ENCODE measurements at regions not wholly inside any gene's neighbourhood (a gene's known extent, or its start where the extent isn't known, plus 50 kb on each side); places are given as distances from the start of the nearest gene placed in this dataset.
"Not testable (repeated sequence)": the region's sequence is repeated elsewhere in the genome, so short reads cannot be mapped to it uniquely, and the experiment has no call there.

GRCh38 chr21:39084979-39085729 lies 98.1 kb downstream of the PSMG1 start:
- no peak overlapping the region for H3K27ac ChIP-seq
- DNase-seq (ENCODE audit: low read depth, low spot score) = no peak

DNA sequence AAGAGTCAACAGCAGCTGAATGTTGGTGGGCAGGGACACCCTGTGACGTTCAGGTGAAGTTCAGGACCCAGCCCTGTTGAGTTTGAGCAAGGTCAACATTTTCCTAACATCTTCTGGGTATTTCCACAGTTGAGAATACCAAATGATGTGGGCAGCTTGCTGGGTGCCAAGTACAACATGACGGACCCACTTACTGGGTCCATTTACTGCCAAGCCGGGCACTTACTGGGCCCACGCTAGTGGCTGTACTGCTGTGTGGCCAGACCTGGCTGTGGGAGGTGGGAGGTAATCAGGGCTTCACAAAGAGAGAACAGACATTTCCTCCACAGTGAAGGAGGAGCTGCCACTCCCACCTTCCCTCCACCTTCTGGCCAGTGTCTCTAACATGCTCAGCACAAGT lies 99.2 kb downstream of the PSMG1 start:
- no peak for DNase-seq (ENCODE audit: low read depth, low spot score)
- H3K27ac ChIP-seq = no peak overlapping the region

- H3K27ac ChIP-seq = no peak overlapping the region
- DNase-seq (ENCODE audit: low read depth, low spot score) = no peak
These were observed 99.8 kb downstream of the PSMG1 start for GRCh38 chr21:39083377-39084008.

DNA sequence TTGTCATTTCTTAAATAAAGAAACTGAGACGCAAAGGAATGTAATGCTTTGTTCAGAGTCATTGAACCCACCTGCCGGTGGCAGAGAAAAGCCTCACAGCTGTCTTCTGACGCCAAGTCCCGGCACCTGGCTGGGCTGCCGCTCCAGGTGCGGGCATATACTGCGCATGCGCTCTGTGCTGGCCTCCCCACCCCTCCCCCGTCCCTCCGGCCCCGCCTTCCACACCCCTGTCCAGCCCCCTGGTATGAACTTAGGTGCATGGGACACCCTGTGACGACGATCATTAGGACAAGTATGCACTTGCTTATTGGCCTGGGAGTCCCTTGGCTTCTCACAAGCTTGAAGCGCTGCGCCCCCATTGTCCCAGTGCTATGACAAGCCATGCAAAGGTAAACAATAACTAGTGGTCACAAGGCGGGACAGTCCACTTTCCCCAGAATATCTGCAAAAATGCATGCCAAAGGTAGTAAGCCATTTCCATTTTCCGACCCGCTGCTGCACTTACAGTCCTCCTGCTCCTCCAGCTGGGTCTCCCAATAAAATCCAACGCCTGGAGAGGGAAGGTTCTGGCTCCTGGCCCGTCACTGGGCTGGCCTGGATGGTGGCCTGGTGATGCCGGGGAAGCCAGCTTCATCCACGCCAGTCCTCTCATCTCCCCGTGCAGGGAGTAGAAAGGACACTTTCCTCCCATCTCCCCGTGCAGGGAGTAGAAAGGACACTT lies 100.4 kb downstream of the PSMG1 start:
- H3K27ac ChIP-seq = no peak overlapping the region
- no peak for DNase-seq (ENCODE audit: low read depth, low spot score)

DNA sequence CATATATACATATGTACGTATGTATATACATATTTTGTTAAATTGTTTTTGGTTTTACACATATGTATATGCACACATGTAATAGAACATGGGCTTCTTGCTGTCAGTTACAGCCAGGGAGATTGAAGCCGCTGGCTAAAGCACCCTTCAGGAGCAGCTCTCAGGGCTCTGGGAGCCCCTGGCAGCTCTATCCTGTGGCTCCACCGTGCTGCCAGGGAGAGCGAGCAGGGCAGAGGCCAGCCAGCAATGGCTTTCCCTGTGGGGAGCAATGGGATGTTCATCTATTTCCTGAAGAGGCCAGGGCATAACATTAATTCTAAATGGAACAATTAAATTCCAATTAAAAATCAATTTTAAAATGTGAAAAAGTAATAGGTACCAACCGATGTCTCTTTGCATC lies 102.9 kb downstream of the PSMG1 start:
- DNase-seq (ENCODE audit: low read depth, low spot score) = no peak
- no peak overlapping the region for H3K27ac ChIP-seq

GRCh38 chr21:39079617-39080016 lies 103.6 kb downstream of the PSMG1 start:
- H3K27ac ChIP-seq = no peak overlapping the region
- DNase-seq (ENCODE audit: low read depth, low spot score) = no peak

- no peak overlapping the region for H3K27ac ChIP-seq
- DNase-seq (ENCODE audit: low read depth, low spot score) = no peak
These were observed 104.8 kb downstream of the PSMG1 start for GRCh38 chr21:39078322-39079065.

GRCh38 chr21:39077876-39078275 lies 105.4 kb downstream of the PSMG1 start:
- no peak overlapping the region for H3K27ac ChIP-seq

DNA sequence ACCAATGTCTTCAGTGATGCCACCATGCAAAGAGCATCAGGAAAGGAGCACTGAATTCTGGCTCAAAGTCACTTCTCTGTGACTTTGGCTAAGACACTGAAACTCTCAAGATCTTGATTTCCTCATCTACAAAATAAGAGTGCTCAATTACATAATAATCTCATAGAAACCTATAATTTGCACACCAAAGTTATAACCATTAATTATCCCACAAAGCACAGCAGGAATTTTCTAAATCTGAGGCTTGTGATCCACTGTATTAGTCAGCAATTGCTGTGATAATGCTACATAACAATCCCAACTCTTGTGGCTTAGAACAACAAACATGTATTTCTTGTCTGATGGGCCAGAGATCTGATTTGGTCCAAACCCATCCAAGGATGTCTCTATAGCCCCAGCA lies 108.7 kb downstream of the PSMG1 start:
- no peak overlapping the region for H3K27ac ChIP-seq
- DNase-seq (ENCODE audit: low read depth, low spot score) = no peak

More at GRCh38 chr21:39077876-39078275, 105.4 kb downstream of the PSMG1 start:
- DNase-seq (ENCODE audit: low read depth, low spot score) = no peak

GRCh38 chr21:39073717-39074116 lies 109.5 kb downstream of the PSMG1 start:
- no peak for DNase-seq (ENCODE audit: low read depth, low spot score)

GRCh38 chr21:39073063-39073462 lies 110.2 kb downstream of the PSMG1 start:
- no peak for DNase-seq (ENCODE audit: low read depth, low spot score)
- no peak overlapping the region for H3K27ac ChIP-seq

More at GRCh38 chr21:39073717-39074116, 109.5 kb downstream of the PSMG1 start:
- H3K27ac ChIP-seq = no peak overlapping the region

DNA sequence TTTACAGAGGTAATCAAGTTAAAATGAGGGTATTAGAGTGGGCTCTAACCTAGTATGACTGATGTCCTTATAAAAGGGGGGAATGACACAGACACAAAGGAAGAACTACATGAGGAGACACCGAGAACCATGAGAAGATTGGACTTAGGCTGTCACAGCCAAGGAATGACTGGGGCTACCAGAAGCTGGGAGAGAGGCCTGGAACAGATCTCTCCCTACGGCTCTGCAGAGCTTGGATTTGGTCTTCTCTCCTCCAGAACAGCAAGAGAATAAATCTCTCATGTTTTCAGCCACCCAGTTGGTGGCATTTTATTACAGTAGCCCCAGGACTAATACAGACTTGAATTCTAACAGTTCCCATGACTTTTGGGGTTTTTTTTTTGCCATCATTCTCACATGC lies 110.8 kb downstream of the PSMG1 start:
- no peak for DNase-seq (ENCODE audit: low read depth, low spot score)
- no peak overlapping the region for H3K27ac ChIP-seq

DNA sequence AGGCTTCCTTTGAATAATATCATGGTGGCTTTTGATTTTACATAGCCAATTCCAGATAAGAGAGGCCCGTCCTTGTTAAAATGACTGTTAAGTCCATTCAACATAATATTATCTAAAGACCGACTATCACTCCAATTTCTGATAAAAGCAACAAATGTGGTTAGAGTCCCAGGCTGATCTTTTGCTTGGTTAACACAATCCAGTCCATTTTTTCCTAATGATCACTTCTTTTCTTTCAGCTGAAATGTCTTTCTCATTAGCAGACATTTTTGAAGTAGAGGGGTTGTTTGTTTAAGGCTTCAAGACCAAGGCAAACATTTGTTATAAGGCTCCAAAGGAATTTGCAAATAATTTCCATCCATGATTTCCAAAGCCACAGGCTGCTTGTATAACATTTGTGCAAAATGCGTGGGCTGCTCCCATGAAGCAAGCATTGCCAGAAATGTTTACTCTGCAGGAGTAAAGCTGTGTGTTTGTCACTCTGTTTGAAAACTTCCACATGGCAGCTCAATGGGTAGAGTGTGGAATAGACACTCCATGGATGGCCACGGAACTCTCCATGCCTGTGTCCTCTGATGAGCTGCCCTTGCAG lies 111.5 kb downstream of the PSMG1 start:
- H3K27ac ChIP-seq = no peak overlapping the region
- no peak for DNase-seq (ENCODE audit: low read depth, low spot score)

DNA sequence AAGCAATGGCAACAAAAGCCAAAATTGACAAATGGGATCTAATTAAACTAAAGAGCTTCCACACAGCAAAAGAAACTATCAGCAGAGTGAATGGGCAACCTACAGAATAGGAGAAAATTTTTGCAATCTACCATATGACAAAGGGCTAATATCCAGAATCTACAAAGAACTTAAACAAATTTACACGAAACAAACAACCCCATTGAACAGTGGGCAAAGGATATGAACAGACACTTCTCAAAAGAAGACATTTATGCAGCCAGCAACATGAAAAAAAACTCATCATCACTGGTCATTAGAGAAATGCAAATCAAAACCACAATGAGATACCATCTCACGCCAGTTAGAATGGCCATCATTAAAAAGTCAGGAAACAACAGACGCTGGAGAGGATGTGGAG lies 113.4 kb downstream of the PSMG1 start:
- not testable (repeated sequence) for H3K27ac ChIP-seq; DNase-seq (ENCODE audit: low read depth, low spot score)

- no peak for DNase-seq (ENCODE audit: low read depth, low spot score)
- no peak overlapping the region for H3K27ac ChIP-seq
These were observed 116.1 kb downstream of the PSMG1 start for GRCh38 chr21:39066829-39067780.

DNA sequence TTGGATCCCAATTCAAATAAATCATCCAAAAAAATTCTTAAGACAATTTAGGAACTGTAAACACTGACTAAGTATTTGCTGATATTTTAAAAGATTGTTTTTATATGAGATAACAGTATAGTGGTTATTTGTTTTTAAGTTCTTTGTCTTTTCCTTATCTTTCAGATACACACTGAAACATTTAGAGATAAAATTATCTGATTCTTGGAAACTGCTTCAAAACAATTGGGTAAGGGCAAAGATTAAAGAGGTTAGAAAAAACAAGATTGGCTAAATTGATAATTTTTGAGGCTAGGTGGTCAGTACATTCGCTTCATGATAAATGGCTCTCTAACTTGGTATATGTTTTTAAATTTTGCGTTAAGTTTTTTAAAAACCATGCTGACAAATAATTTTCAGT lies 117.3 kb downstream of the PSMG1 start:
- no peak overlapping the region for H3K27ac ChIP-seq

GRCh38 chr21:39064325-39065012 lies 118.8 kb downstream of the PSMG1 start:
- no peak for DNase-seq (ENCODE audit: low read depth, low spot score)
- H3K27ac ChIP-seq = no peak overlapping the region

More for the DNA sequence above, 117.3 kb downstream of the PSMG1 start:
- DNase-seq (ENCODE audit: low read depth, low spot score) = no peak

GRCh38 chr21:39063517-39063916 lies 119.7 kb downstream of the PSMG1 start:
- H3K27ac ChIP-seq = no peak overlapping the region
- no peak for DNase-seq (ENCODE audit: low read depth, low spot score)

GRCh38 chr21:39062196-39062595 lies 121.1 kb downstream of the PSMG1 start:
- H3K27ac ChIP-seq = no peak overlapping the region
- DNase-seq (ENCODE audit: low read depth, low spot score) = no peak

Data from epithelial cell of prostate (primary cell).